NK-92 (cell line): ENCODE measurements at regions not wholly inside any gene's neighbourhood (a gene's known extent, or its start where the extent isn't known, plus 50 kb on each side); places are given as distances from the start of the nearest gene placed in this dataset.

ENCODE experiments used
- DNase-seq: peaks from one replicate; lab custom pipeline; 2025; ENCODE audit not compliant: unreplicated experiment; lab: John Stamatoyannopoulos, UW

DNA sequence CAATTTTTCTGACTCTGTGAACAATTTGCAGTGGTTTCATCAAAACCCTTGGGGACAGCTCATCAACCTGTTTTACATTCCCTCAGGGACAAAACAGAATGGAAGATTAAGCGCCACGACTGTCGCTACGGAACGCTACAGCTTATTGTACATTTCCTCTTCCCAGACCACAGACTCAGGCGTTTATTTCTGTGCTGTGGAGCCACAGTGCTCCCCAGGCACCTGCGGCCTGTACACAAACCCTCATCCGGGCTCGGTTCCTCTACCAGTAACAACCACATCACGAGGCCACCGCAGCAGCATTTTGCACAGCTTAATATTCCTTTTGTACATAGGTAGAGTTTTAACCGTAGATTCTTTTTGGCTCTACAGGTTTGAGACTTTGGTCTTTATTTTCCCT is 397.4 kb upstream of the OR4E1 start:
- no peak for DNase-seq

DNA sequence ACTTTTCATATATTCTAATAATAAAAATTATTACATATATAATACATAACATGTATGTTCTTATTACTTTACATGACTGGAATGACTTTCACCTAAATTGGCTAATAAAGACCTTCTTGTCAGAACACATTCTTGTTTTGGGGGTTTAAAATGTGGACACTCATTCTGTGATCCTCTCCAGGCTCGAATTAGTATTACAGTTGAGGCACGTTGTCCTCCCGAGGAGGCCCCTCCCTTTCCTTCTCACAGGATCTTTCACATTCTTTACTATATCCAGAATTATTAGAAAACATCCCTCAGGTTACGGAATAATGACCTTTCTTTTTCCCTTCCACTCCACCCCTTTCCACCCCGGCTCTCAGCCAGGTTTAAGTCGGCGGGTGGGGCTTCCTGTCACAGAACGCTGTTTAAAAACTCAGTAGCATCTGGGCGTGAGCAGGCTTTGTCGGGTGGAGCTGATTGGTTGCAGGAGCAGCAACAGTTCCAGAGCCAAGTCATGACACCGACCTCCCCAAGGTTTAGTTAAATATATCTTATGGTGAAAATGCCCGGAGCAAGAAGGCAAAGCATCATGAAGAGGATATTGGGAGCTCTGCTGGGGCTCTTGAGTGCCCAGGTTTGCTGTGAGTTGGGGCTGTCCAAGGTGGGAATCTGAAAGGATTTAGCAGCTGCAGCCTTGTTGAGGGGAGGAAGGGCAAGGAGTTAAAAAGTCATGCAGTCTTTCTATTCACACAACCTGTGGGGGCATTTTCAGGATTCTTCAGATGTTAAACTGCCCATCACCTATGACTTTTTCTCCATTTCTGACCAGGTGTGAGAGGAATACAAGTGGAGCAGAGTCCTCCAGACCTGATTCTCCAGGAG is 396.7 kb upstream of the OR4E1 start:
- no peak for DNase-seq

DNA sequence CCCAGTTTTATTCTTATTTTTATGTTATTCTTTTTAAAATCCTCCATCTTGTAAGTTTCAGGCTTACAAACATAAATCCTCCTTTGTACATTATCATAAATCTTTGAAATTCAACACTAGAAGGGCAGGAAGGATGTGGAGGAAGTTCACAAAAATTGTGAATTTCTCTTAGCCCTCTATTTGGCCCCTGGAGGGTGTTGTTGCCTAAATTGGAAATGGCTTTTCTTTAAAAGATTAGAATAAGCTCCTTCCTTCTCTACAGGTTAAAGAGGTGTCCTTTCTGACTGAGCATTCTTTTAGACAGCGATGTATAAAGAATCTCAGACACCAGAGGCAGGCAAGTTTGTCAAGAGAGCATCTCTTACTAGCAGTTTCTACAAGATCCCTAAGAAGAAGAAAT is 391.7 kb upstream of the OR4E1 start:
- DNase-seq: no peak

DNA sequence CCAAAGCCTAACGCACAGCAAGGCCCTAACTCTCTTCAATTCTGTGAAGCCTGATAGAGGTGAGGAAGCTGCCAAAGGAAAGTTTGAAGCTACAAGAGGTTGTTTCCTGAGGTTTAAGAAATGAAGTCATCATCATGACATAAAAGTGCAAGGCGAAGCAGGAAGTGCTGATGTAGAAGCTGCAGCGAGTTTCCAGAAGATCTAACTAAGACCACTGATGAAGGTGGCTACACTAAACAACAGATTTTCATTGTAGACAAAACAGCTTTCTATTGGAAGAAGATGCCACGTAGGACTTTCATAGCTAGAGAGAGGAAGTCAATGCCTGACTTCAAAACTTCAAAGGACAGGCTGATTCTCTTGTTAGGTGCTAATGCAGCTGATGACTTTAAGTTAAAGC is 385.6 kb upstream of the OR4E1 start:
- DNase-seq: no peak

DNA sequence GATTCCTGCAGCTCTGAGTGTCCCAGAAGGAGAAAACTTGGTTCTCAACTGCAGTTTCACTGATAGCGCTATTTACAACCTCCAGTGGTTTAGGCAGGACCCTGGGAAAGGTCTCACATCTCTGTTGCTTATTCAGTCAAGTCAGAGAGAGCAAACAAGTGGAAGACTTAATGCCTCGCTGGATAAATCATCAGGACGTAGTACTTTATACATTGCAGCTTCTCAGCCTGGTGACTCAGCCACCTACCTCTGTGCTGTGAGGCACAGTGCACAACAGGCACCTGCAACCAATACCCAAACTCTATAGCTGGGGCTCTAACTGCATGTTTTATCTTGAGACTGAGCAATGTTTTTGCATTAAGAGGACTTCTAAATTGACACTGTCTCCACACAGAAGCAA is 379.2 kb upstream of the OR4E1 start:
- DNase-seq: no peak

DNA sequence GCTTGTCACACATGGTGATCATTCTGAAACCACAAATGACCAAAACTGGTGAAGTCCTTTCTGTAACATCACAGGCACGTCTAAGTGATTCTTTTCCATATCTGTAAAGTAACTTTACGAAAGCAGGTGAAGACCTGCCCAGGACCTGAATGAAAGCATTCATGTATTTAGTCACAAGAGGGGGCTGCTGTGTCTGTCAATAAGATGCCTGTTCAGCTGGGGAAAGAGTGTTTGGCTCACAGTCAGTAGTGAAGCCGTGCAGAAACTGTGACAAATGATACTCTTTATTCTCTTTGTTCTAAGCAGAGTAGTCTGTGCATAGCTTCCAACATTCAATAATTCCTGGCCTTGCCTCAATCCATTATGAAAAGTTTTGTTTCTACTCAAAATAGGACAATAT is 373.5 kb upstream of the OR4E1 start:
- DNase-seq: no peak

DNA sequence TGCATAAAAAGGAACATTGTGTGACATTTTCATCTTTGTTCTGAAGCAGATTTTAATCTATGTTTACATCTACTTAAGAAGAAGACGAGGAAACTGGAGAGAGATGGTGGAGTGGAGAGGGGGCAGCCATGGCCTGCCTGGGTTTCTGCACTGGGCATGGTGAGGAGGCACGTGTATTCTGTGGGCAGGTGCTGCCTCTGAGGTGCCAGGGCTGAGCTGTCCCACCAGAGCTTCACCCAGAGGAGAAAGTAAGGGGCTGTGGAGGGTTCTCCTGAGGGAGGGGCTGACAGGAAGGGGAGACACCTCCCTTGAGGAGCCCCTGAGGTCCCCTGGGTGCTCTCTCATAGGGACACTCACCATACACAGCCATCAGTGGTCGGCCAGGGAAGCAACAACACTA is 372.4 kb upstream of the OR4E1 start:
- DNase-seq: no peak

DNA sequence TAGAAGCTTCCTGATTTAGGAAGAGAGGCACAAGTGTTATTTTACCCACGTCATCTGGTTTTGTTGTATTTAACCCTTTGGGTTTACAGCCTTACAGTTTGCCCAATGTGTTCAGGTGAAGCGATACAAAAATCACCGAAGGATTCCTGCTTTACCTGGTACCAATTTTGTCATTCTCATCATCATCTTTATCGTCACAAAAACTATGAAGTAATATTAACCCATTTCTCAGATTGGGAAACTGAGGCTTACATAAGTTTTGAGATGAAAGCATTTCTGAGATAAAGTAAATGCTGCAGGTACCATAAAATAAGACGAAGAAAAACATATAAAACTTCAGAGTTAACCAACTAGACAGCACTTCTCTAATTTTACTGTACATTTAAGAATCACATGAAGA is 370.6 kb upstream of the OR4E1 start:
- DNase-seq: no peak

DNA sequence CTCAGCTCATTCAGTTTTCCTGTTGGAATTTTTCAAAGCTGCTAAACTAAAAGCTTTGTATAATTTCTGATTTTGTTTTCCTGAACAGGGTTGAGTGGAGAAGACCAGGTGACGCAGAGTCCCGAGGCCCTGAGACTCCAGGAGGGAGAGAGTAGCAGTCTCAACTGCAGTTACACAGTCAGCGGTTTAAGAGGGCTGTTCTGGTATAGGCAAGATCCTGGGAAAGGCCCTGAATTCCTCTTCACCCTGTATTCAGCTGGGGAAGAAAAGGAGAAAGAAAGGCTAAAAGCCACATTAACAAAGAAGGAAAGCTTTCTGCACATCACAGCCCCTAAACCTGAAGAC is 367.1 kb upstream of the OR4E1 start:
- no peak for DNase-seq

DNA sequence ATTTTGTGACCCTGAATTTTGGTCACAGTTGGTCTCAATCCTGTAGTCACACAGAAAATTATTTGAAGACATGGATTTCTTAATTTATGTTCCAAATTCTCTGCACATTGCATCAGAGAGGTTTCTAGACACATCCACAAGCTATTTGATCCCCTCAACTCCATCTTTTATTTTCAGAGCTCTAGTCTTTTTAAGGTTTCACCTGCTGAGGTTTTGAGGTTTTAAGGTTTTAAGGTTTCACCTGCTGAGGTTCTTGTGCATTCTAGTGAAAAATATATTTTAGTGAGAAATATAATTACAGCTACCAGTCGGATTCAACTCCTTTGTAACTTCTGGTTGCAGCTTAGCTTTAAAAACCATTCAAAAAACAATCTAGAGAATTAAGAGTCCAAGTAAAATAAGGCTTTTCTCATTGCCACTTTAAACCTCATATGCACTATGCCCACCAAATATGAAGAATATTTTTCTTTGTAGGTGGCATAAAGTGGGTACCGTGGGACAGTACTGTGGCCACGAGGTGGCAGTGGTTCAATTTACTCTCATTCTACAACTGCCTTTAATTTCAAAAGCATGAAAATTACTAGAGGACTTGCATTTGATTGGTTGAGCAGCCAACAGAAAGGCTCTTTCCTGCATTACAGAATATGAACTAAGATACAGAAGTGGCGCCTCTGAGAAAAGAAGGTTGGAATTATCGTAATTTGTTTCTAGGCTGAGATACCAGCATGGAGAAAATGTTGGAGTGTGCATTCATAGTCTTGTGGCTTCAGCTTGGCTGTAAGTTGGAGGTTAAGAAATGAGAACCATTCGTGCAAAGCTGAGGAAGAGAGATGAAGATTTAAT is 366.5 kb upstream of the OR4E1 start:
- no peak for DNase-seq

DNA sequence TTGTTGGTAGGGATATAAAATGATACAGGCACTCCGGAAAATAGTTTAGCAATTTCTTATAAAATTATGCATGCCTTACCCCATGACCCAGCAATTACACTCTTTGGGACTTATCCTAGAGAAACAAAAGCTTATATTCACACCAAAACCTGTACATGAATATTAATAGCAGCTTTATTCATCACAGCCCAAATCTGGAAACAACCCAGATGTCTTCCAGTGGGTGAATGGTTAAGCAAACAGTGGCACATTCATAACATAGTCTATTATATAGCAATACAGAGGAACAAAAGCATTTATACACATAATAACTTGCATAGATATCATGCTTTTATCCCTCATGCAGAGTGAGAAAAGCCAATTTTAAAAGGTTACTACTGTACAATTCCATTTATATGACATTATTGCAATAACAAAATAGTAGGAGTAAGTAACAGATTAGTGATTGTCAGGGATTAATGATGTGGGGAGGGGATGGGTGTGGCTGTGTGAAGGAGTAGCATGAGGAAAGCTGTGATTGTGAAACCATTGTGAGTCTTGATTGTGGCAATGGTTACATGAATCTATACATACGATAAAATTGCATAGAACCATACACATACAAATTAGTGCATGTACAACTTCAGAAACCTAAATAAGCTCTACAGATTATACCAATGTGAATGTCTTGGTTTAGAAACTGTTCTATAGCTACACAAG is 363.1 kb upstream of the OR4E1 start:
- DNase-seq: no peak

DNA sequence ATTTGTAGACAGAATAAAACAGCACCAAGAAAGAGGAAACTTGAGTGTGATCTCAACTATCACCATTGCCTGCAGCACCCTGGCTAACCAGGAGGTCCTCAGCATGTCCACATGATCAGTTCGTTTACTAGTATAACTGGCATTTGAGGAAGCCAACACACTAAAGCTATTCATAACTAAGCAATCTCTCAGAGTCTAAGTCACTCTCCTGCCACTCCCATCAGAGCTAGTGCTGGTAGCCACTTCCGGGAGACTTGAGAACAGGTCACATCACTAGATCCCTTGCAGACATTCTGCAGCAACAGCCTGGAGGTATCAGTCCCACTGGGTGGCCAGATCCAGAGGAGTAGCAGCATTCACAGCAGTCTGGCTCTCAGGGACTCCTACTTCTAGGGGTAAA is 352.9 kb upstream of the OR4E1 start:
- no peak for DNase-seq

DNA sequence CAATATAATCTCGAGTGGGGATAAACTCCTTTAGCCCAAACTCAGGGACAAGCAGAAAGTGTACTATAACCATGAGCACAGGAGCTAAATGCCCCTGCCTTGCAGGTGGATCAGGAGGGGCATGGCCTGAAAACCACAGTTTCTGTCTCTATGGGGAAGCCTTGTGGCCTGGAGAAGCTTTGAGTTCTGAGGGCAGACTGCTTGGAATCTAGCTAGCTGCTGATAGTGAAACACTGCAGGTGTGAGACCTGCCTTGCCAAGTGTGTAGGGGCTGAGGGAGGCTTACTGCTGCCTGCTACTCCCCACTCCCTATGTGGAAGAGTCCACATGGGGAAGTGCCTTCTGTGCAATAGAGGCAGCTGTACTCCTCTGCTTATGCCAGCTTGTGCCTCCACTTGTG is 352.3 kb upstream of the OR4E1 start:
- DNase-seq: no peak

DNA sequence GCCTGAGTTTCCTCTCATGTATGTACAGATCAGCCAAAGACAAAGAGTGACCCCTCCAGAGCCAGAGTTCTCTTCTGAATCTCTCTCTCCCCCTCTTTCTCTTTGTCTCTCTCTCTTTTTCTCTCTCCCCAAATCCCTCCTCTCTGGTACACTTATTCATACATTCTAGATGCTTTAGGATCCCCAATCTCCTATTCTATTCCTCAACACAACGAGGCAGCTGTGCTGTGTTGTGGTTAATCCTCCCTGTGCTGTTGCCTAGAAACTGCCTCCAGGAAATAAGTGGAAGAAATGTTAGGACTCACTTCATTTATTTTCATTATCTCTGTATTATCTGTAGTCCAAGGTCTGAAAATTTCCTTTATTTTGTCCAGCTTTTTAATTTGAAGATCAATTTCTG is 350.5 kb upstream of the OR4E1 start:
- no peak for DNase-seq

DNA sequence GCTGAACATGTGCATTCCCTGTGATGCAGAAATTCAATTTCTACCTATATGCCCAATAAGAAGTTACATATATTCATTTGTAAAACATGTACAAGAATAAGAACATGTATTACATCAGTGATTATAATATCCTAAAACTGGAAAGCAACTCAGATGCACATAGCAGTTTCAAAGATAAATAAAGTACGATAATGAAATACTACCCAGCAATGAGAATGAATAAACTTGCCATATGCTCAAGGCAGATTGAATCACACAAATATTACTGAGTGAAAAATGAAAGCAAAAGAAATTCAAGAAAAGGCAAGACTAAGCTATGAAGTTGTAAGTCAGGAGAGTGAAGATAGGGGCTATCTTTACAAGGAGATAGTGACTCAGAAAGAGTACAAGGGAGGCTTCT is 345.3 kb upstream of the OR4E1 start:
- DNase-seq: no peak

DNA sequence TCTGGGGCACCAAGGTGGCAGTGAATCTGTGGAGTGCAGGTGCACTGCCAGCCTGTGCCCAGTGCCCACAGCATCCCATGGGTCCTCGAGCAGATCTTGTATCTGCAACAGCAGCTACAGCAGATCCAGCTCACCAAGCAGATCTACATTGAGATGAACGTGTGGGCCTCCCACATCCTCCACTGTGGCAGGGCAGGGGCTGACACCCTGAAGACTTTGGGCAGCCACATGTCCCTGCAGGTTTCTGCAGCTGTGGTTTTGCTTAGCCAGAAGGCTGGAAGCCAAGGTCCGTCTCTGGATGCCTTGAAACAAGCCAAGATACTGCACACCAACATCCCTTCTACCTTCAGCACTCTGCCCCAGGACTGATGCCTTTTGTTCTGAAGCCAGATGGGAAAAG is 338.8 kb upstream of the OR4E1 start:
- DNase-seq: no peak

DNA sequence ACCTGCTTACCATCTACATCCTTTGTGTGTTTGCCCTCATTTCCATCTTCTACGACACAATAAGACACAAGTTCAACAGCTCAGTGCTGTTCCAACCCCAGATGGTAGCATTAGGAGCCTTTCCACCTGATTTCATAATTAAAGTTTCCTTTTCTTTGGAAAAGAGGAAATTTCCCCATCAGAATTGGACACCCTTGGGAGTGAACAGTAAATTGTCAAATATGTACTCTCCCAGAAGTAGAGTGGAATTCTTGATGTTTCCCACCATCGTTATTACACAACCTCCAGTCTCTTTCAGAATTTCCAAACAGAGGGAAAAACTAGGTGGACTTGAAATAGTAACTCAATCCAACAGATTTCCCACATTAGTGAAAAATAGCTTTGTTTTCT is 337.6 kb upstream of the OR4E1 start:
- DNase-seq: no peak

DNA sequence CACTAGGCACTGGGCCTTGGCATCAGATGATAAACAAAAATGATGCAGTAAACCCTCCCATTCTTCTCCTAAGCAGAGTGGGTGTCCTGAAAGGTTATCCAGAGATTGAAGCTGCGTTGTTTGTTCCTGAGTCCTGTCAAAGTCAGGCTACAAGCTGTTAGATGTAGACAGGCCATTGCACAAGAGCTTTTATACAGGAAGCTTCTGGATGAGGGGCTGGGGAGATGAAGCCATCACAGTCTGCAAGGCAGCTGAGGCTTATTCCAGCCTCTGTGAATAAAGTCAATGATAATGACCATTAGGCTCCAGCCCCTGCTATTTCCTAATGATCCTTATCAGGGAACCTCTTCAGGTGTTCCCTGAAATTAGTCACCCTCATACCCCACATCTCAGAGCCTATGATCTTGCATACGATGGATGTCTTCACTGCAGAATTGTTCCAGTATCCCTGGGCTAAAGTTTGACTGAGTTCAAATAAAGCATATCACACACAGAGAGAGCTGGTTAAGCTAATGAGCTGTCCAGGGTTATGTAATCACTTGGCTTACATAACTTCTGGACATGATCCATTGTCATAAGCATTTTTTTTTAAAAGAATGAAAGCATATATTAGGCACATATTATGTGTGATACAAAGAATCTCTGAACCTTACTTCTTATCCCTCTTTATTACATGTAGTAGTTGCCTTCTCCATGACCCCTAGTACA is 337.1 kb upstream of the OR4E1 start:
- DNase-seq: no peak

DNA sequence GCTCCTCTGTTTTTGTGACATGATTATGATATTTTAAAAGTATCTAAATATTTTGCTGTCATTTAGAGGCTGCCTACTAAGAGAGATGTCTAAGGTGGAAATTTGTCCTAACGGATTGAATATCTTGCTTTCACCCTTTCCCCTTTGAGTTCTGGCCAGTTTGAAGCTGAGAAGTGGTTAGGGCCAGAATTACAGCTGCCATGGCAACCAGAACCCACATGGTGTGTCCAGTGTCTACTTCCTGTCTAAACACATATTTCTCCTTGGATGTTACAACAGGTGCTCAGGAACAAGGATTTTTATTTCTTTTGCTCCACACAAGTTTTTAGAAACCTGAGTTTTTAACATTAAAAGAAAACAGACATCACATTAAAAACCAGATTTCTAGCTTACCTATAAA is 335.1 kb upstream of the OR4E1 start:
- no peak for DNase-seq

DNA sequence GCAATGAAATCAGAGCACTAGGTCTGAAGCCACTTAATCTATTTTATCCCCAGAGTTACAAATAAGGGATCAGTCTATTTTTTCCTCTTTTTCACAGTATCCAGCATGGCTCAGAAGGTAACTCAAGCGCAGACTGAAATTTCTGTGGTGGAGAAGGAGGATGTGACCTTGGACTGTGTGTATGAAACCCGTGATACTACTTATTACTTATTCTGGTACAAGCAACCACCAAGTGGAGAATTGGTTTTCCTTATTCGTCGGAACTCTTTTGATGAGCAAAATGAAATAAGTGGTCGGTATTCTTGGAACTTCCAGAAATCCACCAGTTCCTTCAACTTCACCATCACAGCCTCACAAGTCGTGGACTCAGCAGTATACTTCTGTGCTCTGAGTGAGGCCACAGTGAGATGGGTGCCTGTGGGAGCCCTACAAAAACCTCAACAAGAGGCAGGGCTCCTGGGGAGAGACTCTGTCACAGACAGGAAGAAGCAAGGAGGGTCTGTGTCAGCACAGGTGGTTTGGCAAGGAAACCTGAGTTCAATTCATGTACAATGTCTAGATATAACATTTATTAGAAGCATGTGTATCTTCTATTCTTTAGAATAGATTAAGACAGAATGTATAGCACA is 334.3 kb upstream of the OR4E1 start:
- no peak for DNase-seq

DNA sequence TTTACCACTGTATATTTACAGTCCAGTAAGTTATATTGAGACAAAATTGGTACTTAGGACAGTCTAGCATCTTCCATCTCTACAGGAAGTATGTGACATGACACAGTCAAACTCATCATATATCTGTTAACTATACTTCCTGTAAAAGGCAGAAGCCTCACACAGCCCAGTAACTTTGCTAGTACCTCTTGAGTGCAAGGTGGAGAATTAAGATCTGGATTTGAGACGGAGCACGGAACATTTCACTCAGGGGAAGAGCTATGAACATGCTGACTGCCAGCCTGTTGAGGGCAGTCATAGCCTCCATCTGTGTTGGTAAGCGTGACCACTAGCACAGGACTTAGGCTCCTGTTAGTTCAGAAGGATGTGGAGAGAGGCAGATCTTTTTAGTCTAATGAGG is 333.7 kb upstream of the OR4E1 start:
- DNase-seq: no peak
